ENCODE measurements at regions not wholly inside any gene's neighbourhood (a gene's known extent, or its start where the extent isn't known, plus 50 kb on each side); places are given as distances from the start of the nearest gene placed in this dataset.

GRCh38 chr9:38194870-38195269, 125.8 kb upstream of the SHB start:
- no peak for TF ChIP-seq CTCF (IDR thresholded peaks at IDR 0.05)
- no peak for TF ChIP-seq POLR2A (IDR thresholded peaks at IDR 0.05)
- TF ChIP-seq POLR2AphosphoS5 (IDR thresholded peaks at IDR 0.05), result no peak

Data from breast epithelium (tissue), 3 donors.